DOHH2 (cell line): ENCODE measurements at regions not wholly inside any gene's neighbourhood (a gene's known extent, or its start where the extent isn't known, plus 50 kb on each side); places are given as distances from the start of the nearest gene placed in this dataset.

Source experiments
- H3F3A ChIP-seq: fragments of 200-600 bp; sonication (generic), shearing (Covaris generic); 2 replicates; pipeline ENCODE4 v1.6.0; 2016; ENCODE audit warnings: antibody characterized with exemption, mild to moderate bottlenecking; ENCODE audit not compliant: control insufficient read depth, insufficient read depth
- H3K27ac ChIP-seq: fragments of 200-600 bp; sonication (generic); 2 replicates; pipeline ENCODE4 v1.5.1; 2014; ENCODE audit warnings: low read depth, mild to moderate bottlenecking, low read length, moderate library complexity
- H3K27me3 ChIP-seq: fragments of 200-600 bp; sonication (generic); 2 replicates; pipeline ENCODE4 v1.6.1; 2014; ENCODE audit warnings: mild to moderate bottlenecking, low read length, mixed read lengths; ENCODE audit not compliant: control insufficient read depth
- H3K36me3 ChIP-seq: fragments of 200-600 bp; sonication (generic); 2 replicates; pipeline ENCODE4 v1.6.1; 2014; ENCODE audit warnings: mild to moderate bottlenecking, low read length, moderate library complexity, mixed read lengths; ENCODE audit not compliant: control insufficient read depth
- H3K4me1 ChIP-seq: fragments of 200-600 bp; sonication (generic); 2 replicates; pipeline ENCODE4 v1.6.1; 2014; ENCODE audit warnings: mild to moderate bottlenecking, low read length, mixed read lengths; ENCODE audit not compliant: control insufficient read depth
- H3K4me2 ChIP-seq: fragments of 200-600 bp; sonication (generic); 2 replicates; pipeline ENCODE4 v1.6.0; 2014; ENCODE audit warnings: mild to moderate bottlenecking, low read length, moderate library complexity
- H3K4me3 ChIP-seq: fragments of 200-600 bp; sonication (generic); 2 replicates; pipeline ENCODE4 v1.5.1; 2014; ENCODE audit warnings: mild to moderate bottlenecking, low read length, mixed read lengths
- H3K79me2 ChIP-seq: fragments of 200-600 bp; sonication (generic); 2 replicates; pipeline ENCODE4 v1.6.1; 2014; ENCODE audit warnings: mild to moderate bottlenecking, low read length, mixed read lengths; ENCODE audit not compliant: control insufficient read depth
- H3K9me2 ChIP-seq: fragments of 200-600 bp; sonication (generic); replicated peaks from 2 replicates; pipeline ENCODE4 v1.6.1; 2014; ENCODE audit warnings: mild to moderate bottlenecking, low read length, mixed read lengths; ENCODE audit not compliant: control insufficient read depth
- H3K9me3 ChIP-seq: fragments of 200-600 bp; sonication (generic); 2 replicates; pipeline ENCODE4 v1.6.1; 2014; ENCODE audit warnings: antibody characterized with exemption, low read length, mixed read lengths; ENCODE audit not compliant: control insufficient read depth, insufficient read depth
- H4K20me1 ChIP-seq: fragments of 200-600 bp; sonication (generic); 2 replicates; pipeline ENCODE4 v1.6.0; 2014; ENCODE audit warnings: low read depth, mild to moderate bottlenecking, antibody characterized with exemption, low read length, moderate library complexity; ENCODE audit not compliant: control insufficient read depth, insufficient read depth
- EZH2phosphoT487 ChIP-seq: fragments of 200-600 bp; sonication (generic); IDR thresholded peaks from 2 replicates; pipeline ENCODE4 v1.6.1; 2017; ENCODE audit warnings: borderline replicate concordance, mild to moderate bottlenecking, antibody characterized with exemption, low read length, moderate library complexity, mixed read lengths
- TF ChIP-seq, protein P1 (sequence below): fragments of 200-600 bp; sonication (generic); IDR thresholded peaks from one replicate; pipeline ENCODE4 v1.5.1; 2014; ENCODE audit warnings: antibody characterized with exemption, mild to moderate bottlenecking, low read depth, low read length; ENCODE audit not compliant: poor library complexity, severe bottlenecking

- no peaks in the 10 kb centered on the region for H4K20me1 ChIP-seq
- TF ChIP-seq, protein P1, sequence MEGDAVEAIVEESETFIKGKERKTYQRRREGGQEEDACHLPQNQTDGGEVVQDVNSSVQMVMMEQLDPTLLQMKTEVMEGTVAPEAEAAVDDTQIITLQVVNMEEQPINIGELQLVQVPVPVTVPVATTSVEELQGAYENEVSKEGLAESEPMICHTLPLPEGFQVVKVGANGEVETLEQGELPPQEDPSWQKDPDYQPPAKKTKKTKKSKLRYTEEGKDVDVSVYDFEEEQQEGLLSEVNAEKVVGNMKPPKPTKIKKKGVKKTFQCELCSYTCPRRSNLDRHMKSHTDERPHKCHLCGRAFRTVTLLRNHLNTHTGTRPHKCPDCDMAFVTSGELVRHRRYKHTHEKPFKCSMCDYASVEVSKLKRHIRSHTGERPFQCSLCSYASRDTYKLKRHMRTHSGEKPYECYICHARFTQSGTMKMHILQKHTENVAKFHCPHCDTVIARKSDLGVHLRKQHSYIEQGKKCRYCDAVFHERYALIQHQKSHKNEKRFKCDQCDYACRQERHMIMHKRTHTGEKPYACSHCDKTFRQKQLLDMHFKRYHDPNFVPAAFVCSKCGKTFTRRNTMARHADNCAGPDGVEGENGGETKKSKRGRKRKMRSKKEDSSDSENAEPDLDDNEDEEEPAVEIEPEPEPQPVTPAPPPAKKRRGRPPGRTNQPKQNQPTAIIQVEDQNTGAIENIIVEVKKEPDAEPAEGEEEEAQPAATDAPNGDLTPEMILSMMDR, result no peak
- TF ChIP-seq EZH2phosphoT487, result no peak
- no peak overlapping the region for H3K27ac ChIP-seq
- H3K4me2 ChIP-seq, result no peak overlapping the region
- no peaks in the 10 kb centered on the region for H3K79me2 ChIP-seq
- H3K27me3 ChIP-seq, result peaks cover 15% of the 10 kb centered on the region
- H3K9me2 ChIP-seq, result no peaks in the 10 kb centered on the region
- no peaks in the 10 kb centered on the region for H3K9me3 ChIP-seq
- H3K36me3 ChIP-seq, result no peaks in the 10 kb centered on the region
- no peak overlapping the region for H3K4me3 ChIP-seq
- H3K4me1 ChIP-seq, result no peaks in the 10 kb centered on the region
- H3F3A ChIP-seq, result no peaks in the 10 kb centered on the region
Measured at GRCh38 chr1:230570724-230571360, 71.4 kb upstream of the COG2 start.

GRCh38 chr1:230569201-230569600, 73.1 kb upstream of the COG2 start:
- Histone ChIP-seq H3K27ac (no peak overlapping the region), H3F3A (no peaks in the 10 kb centered on the region), H3K9me3 (no peaks in the 10 kb centered on the region), H3K4me3 (no peak overlapping the region), H3K9me2 (no peaks in the 10 kb centered on the region), H3K4me1 (no peaks in the 10 kb centered on the region), H3K79me2 (no peaks in the 10 kb centered on the region), H3K27me3 (peaks cover 23% of the 10 kb centered on the region), H3K36me3 (no peaks in the 10 kb centered on the region), H3K4me2 (no peak overlapping the region), H4K20me1 (no peaks in the 10 kb centered on the region)
- no peak for TF ChIP-seq EZH2phosphoT487
- TF ChIP-seq, protein P1, result no peak

DNA sequence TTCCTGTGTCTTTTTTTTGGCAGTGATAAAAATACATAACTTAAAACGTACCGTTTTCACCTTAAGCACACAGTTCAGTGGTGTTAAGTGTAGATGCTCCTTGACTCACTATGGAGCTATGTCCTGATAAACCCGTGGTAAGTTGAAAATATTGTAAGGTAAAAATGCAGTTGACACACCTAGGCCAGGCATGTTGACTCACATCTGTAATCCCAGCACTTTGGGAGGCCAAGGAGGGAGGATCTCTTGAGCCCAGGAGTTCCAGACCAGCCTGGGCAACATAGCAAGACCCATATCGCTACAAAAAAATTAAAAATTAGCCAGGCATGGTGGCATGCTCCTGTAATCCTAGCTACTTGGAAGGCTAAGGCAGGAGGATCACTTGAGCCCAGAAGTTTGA, 73.6 kb upstream of the COG2 start:
- H3K4me2 ChIP-seq, result no peak overlapping the region
- no peaks in the 10 kb centered on the region for H3K9me3 ChIP-seq
- no peak for TF ChIP-seq EZH2phosphoT487
- TF ChIP-seq, protein P1, result no peak
- no peaks in the 10 kb centered on the region for H3K4me1 ChIP-seq
- no peaks in the 10 kb centered on the region for H3F3A ChIP-seq
- H3K79me2 ChIP-seq, result no peaks in the 10 kb centered on the region
- no peaks in the 10 kb centered on the region for H4K20me1 ChIP-seq
- H3K27me3 ChIP-seq, result peaks cover 23% of the 10 kb centered on the region
- H3K4me3 ChIP-seq, result no peak overlapping the region
- no peaks in the 10 kb centered on the region for H3K36me3 ChIP-seq
- no peaks in the 10 kb centered on the region for H3K9me2 ChIP-seq
- no peak overlapping the region for H3K27ac ChIP-seq
